Hepatic stellate cell (primary cell): ENCODE measurements at regions not wholly inside any gene's neighbourhood (a gene's known extent, or its start where the extent isn't known, plus 50 kb on each side); places are given as distances from the start of the nearest gene placed in this dataset.

Experiments used
- DNase-seq: peaks from one replicate; pipeline ENCODE4 v3.0.0; 2011; ENCODE audit warnings: low spot score

DNA sequence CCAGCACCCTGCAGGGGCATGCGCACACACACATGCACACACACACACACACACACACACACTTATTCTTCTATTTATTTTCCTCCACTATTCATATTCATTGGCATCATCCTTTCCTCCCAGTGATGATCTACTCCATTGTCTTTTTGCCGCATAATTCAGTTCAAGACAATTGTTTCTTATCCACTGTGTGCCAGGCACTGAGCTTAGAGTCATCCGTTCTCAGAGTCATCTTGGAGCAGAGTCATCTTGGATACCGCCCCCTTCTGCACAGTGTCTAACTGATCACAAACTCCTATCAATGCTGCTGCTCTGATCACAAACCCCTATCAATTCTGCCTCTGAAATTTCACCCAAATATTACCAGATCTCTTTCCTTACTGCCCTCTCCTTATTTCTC lies 102.8 kb upstream of the PROX1 start:
- DNase-seq, result no peak

DNA sequence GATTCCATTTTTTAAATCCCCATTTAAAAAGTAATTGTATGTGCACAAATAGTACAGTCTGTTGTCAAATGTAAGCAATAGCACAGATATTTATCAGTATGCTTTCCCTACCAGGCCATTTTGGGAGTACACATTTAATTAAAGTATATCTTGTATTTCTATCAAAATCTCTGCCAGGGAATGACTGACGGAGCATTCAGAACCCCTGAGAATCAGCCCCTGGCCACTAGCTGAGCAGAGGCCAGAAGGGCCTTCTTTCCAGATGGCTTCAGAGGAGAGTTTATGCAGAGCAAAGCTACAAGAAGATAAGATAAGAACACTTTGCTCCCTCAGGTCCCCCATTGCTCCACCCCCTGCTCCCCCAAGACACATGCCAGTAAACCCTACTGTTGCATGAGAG lies 99.9 kb upstream of the PROX1 start:
- no peak for DNase-seq

DNA sequence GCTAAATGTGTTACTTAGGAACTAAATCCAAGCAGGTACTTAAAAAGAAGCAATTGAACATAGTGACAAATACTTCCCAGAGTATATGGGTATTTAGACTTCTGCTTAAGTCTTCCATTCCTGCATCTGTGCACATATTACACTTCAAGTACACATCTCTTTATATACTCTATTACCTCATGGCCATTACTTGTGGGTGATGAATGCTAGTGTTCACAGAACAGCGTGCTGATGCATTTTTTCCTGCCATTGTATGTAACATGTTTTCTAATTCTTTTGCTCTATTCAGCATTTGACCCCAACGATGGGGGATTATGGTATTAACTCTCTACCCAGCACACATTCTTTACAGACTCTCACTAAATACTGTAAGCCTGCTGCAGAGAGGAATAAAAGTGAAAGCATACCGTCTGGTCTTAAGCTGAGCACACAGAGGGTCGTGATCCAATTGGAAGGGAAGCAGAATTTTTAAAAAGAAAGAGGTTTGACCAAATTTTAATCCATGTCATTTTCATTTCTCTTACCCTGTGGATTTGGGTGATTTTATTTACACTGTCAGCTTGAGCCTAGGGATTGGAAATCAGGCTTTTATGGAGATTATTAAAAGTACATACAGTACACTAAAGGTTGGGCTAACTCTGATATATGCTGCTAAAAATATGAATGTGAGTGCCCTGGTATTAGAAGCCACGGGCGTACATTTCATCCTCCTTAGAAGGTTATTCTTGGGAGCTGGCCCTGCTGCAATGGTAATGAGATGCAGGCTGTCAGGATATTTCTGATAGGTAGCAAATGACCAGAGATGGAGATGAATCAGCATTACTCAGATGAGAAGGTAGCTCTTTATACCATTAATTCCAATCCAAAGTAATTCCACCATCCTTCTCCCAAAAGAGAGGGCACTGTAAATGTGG lies 95.5 kb upstream of the PROX1 start:
- no peak for DNase-seq

DNA sequence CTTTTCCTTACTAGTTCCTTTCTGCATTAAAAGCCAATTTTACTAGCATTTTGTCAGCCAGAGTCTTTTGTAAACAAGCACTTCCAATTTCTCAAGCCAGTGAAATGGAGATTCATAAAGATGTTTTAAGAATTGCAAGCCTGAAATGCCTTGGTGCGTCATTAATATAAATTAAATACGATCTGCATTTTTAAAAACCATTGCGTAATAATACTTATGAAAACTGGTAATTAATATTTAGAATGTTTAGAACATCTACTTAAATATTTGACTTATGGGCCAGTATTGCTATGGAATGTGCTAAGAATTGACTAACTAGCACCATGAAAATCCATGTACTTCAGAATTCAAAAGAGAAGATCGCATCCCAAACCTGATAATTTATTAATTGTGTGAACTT lies 89.1 kb upstream of the PROX1 start:
- DNase-seq, result no peak

DNA sequence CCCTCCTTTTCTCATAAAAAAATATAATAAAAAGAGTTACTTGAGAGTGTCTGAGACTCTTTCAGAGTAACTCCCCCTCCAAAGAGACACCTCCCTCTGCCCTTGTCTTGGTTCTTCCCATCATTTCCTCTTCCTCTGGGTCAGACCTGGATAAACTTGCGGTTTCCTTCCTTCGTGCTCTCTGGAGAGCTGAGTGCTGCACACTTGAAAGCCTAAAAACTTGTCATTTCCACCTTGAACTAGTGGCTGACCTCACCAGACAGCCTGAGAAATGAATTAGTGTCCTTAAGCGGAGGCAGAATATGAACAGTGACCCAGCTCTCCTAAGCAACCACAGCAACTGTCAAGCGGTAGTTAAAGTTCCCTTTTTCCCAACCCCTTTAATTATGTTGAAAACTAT lies 88.4 kb upstream of the PROX1 start:
- no peak for DNase-seq

DNA sequence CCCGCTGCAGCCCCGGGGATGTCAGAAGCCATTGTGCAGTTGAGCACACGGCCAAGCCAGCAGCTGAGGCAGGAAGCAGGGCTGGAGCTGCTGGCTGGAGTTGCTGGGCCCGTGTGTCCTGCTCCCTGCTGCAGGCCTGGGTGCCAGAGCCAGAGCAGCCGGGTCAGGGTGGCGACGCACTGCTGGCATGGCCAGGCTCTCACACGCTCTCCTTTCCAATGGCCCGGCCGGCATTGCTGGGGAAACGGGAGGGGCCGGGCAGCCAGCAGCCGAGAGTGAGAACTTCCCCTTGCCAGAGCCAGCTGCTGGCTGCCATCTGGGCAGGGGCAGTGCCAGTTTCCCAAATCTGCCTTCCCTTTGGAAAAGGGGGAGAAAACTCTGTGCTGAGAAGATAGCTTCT lies 82.4 kb upstream of the PROX1 start:
- DNase-seq, result no peak

DNA sequence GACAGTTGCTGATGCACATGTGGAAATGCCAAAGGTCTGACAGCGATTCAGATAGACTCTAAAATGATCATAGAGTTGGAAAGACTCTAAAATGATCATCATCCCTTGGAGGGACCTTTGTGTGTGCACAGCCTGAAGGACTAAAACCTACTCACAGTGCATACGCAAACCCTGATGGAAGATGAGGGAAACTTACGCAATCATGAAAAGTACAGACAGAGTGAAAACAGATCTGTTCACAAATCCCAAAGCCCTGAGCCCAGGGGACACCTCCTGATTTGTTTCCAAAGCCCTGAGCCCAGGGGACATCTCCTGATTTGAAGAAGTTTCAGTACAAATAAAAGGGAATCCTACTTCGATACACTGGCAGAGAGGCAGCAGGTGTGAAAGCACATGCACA lies 79.3 kb upstream of the PROX1 start:
- DNase-seq, result no peak

DNA sequence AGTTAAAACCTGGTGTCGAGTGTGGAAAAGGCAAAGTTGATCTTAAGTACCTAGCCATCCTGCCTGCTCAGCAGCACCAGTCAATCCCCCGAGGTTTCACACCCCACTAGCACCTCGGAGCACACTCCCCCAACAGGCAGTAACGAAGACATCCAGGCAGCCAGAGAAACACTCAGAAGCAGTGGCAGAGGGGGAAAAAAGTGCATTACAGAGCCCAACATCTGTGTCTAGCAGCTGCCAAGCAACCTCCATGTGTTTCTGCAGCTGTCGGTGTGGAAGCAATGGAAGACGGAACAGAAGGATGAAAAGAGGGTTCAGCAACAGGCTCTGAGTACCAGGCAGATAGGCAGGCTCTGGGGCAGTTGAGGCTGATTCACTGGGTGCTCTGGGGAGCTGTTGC lies 73.4 kb upstream of the PROX1 start:
- DNase-seq, result no peak

DNA sequence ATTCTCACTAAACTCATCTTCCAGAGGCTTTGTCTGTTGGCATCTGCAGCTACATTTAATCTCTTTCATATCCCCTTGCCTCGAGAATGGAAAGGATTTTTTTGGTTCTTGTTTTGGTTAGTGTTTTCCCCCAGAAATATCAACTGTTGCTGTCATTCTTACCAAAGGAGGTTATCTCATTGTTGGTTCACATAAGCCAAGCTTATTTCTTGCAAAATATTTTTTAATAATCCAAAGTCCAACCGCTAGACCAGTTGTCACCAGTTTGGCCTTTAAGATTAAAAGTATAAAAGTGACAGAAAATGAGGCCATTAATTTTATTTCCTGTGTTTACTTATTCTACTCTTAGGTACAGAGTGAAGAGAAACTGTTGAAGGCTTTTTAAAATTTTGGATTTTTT lies 66.5 kb upstream of the PROX1 start:
- DNase-seq, result no peak

DNA sequence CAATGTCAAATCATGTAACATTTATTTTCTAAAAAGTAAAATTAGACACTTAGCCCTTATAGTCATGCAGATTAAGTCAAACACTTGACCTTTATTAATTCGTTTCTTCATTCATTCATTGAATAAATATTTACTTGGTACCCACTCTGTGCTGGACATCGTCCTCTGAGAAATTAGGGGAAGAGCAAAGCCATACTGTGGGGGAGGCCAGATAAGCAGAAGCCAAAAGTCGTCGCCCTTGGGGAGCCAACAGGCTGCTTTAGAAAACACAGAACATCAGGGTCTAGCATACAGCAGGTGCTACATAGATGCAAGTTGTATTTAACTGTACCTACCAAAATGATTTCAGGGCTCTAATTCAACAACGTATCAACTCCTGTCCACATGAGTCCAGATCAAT lies 66.1 kb upstream of the PROX1 start:
- no peak for DNase-seq

DNA sequence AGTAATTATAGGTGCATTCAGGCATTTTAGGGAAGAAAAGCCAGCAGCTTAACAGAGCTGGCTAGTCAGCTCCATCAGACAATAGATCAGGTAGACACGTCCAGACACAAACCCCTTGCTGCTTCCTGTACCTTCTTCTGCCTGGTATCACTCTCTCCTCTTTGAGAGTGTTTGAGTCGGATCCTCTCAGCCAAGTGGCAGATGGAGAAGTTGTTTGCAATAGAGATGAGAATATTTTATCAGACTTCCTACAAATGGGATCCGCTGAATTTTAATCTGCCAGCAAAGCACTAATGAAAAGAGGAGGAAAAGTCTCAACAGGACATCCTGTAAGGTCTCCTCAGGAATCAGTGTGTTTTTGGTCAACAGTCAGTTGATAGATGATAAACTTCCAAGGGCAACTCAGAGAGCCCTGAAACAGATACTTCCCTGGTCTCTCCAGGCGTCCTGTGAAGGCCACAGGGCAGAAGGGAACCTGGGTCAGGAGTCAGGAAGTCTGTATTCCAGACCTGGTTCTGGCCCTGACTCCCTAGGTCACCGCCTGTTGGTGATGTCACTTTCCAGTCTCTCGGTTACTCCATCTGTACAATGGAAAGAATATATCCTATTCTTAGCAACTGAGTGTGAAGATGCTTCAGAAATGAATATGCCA lies 62.1 kb upstream of the PROX1 start:
- DNase-seq, result no peak

DNA sequence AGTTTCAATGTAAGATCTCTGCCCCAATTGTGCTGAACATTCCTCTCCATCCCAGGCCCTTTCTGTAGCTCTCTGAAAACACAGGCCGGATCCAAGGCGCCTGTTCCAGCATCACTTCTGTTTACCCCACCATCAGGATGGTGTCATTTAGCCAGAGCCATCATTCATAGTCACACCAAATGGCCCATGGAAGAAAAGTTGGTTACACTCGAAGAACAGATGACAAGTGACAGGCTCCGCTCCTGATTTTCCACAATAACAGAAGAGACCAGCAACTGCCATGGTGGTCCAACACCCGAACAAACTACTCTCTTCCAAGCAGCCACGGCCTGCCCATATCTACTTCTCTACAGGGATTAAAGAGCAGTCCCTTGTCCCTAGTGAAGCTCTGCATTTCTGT lies 59.9 kb upstream of the PROX1 start:
- DNase-seq, result no peak

DNA sequence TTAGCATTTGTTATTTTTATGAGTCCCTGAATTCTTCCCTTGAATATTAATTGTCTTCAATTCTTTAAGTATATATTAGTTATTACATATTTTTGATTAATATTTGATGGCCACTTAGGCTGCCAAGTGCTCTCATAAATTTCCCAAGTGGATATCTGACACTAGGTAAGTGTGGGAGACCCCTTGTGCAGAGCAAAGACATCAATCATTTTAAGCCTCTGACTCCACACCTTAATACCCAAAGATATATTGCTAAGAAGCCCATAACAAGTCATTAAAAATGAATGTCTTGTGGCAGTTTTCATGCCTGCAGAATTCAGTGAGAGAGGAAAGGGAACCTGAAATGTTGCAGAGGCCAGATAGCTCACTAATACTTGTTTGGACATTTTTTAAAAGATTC lies 58.4 kb upstream of the PROX1 start:
- DNase-seq, result no peak

DNA sequence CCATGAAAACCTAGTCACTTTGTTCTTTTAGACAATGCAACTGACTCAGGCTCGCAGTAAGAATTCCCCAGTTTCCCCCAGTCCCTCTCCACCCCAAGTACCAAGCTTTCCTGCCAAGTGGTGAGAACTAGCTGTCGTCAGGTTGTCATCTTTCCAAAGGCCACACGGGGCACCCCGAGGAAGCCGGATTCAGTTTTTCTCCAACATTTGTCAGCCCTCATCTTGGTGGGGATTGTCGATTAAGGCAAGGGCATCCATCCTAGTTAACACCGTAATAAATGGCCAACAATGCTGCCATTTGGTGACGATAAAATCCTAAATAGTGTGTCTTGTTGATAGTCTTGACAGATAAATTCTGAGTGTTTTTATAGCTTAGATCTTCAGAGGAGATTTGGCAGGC lies 55.9 kb upstream of the PROX1 start:
- DNase-seq, result no peak

DNA sequence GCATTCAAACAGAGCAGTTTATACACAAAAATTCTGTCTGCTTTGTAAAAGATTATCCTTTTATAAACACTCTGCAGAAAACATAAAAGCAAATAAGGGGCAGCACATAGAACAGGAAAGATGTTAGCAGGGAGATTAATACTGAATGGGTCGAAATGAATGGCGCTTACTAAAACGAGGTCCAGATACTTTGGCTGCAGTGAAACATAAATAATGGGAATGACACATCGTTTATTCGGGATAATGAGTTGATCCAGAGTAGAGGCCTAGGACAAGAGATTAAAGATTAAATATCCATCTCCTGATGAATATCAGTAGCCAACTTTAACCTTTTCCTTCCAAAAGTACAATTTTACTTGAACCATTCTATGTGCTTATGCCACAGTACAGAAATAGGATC lies 54.4 kb upstream of the PROX1 start:
- DNase-seq, result no peak

DNA sequence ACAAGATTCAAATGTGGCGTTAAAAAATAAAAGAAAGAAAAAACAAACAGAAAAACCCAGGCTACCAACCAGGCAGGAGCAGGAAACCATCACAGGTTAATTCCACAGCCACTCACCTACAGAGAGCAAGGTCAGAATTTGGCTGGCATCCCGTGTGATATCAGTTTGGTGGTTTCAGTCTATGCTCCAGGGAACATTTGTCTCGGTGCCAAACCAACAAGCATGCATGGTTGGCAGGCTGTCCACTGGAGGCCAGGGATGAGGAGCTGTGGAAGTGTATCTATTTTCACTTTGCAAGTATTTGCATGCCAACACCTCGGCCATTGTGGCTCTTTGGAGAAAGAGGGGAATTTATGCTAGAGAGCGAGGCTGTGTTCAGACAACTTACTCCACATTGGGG lies 53.1 kb upstream of the PROX1 start:
- DNase-seq, result no peak

DNA sequence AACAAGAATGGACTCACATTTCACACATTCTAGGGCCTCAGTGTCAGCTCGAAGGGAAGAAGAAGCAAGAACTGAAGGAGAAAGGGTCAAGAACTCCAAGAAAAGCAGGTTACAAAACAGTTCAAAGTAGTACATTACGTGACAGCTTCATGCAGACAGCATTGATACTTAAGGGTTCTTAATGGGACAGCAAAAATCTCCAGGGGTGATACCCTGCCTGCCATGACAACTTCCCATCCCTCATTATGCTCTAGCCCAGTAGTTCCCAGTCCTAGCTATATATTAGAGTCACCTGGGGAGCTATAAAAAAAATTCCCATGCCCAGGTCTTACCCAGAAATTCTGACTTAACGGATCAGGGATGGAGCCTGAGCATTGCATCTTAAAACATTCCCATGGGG lies 51.2 kb upstream of the PROX1 start:
- DNase-seq, result no peak
